Right lobe of liver (tissue), 6 donors: ENCODE measurements at regions not wholly inside any gene's neighbourhood (a gene's known extent, or its start where the extent isn't known, plus 50 kb on each side); places are given as distances from the start of the nearest gene placed in this dataset.
"Not testable (repeated sequence)": the region's sequence is repeated elsewhere in the genome, so short reads cannot be mapped to it uniquely, and the experiment has no call there.

Experiments used
- ATAC-seq, 4 donors: fragments of 200-7000 bp; cut with Tn5 transposase; one replicate each; pipeline ENCODE4 v1.9.1; 2020; ENCODE audit warnings: mild to moderate bottlenecking in 4 of 4, moderate library complexity in 4 of 4
- DNase-seq, 3 donors: peaks; one replicate each; pipeline ENCODE4 v3.0.0-alpha.2; 2020
- H3K27ac ChIP-seq, 3 donors: fragments of 200-600 bp; one replicate each; pipeline ENCODE4 v1.8.0; 2022
- H3K27me3 ChIP-seq, 2 donors: fragments of 200-600 bp; one replicate each; pipeline ENCODE4 v1.8.0; 2022
- H3K36me3 ChIP-seq, 4 donors: fragments of 200-600 bp; sonication (generic) in 1 of 4; one replicate each; pipeline versions ENCODE4 v1.5.1 to v1.8.0; 2017 to 2022; ENCODE audit warnings: control low read depth in 1 of 4
- H3K4me1 ChIP-seq, 4 donors: fragments of 200-600 bp; sonication (generic) in 1 of 4; one replicate each; pipeline versions ENCODE4 v1.5.1 to v1.8.0; 2017 to 2022; ENCODE audit warnings: control low read depth in 1 of 4
- H3K4me3 ChIP-seq, 3 donors: fragments of 200-600 bp; one replicate each; pipeline ENCODE4 v1.8.0; 2022
- H3K9me3 ChIP-seq, 4 donors: fragments of 200-600 bp; sonication (generic) in 1 of 4; one replicate each; pipeline versions ENCODE4 v1.5.1 to v1.8.0; 2017 to 2022; ENCODE audit warnings: control low read depth in 1 of 4
- CTCF ChIP-seq, 4 donors: fragments of 200-600 bp in 3 of 4; fragments of 450-650 bp in 1 of 4; IDR thresholded peaks; one replicate each; pipeline versions ENCODE4 v1.5.1 to v1.8.0; 2016 to 2022; ENCODE audit warnings: antibody characterized with exemption in 4 of 4, mild to moderate bottlenecking in 2 of 4
- POLR2A ChIP-seq: fragments of 450-650 bp; IDR thresholded peaks from one replicate; pipeline ENCODE4 v1.6.1; 2017; ENCODE audit warnings: antibody characterized with exemption, mild to moderate bottlenecking
- WGBS: methylation state at CpG from one replicate; pipeline ENCODE4 v1.1.6; 2018; ENCODE audit warnings: low coverage, low lambda C conversion rate; ENCODE audit not compliant: insufficient coverage; ENCODE audit errors: missing lambda C conversion rate; 5-methylcytosine and 5-hydroxymethylcytosine counted together
- intact Hi-C, 2 donors: fragments of 100-400 bp; cut with DNase I; formaldehyde crosslinking; loops; one replicate each; pipeline versions ENCODE4 v1.11.2 to v1.14.1; 2022
- donor health status: DM: no; HTN: yes; CAD: no.
- donor health status: DM: no; HTN: no; CAD: no.
- donor health status: DM: no; HTN: no; CAD: no.
- donor health status: DM: no; HTN: yes; CAD: no.
- donor health status: DM: no; HTN: yes; CAD: no.

DNA sequence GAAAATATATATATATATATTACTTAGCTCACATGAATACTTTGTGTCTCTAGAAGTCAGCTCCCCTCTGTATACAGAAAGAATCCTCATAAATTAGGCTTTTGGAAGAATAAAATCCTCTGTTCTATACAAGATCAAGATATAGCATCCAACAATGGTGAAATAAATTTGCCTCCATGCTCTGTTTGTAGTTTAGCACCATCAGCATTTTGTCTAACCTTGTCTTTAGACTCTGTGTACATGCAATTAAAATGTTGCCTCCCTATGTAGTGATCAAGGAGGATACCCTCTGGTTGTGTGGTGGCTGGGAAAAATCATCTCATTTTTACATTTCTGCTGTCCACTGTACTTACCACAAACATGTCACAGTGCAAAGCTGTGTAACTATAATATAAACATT lies 189.7 kb downstream of the C7orf25 start:
- intact Hi-C loops, result no loop called here

DNA sequence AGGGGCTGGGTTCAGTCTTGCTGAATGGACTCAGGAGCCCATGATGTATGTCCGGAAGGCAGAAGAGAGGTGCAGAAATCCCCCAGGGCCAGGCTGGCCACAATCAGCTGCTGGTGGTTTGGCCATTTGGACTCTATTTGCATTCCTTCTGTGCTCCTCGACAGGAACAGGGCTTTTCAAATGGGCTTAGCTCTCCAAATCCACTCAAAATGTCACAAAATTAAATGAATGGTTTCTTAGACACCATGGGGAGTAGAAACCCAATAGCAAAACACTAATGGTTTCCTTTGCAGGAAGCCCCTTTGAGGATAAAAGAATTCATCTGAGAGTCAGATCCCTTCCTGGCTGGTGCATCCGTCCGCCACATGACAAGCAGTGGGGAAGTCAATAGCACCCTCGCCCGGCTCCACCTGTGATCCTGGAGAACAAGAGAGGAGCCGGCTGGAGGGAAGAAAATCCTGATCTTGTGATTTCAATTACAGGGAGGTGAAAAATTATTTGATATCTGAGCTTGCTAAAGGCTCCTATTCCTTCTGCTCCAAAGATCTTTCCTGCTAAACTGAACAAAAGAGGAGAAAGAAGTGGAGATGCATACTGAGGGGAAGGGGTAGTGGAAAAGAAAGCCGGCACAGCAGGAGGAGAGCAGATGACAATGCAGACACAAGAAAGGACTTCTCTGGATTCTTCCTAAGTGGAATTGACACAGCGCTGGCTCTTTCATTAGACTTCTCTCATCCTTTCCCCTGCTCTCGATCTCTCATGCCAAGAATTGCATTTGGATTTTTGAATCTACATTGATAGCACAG lies 190.7 kb downstream of the C7orf25 start:
- H3K4me1 ChIP-seq, result no peaks in the 10 kb centered on the region
- no peaks in the 10 kb centered on the region for H3K9me3 ChIP-seq
- DNase-seq (no peak), ATAC-seq (no peak)
- WGBS, result 48% methylated on average over 9 of the region's 10 CpGs
- no peak overlapping the region for H3K4me3 ChIP-seq
- no peak overlapping the region for H3K27ac ChIP-seq
- TF ChIP-seq POLR2A, result no peak
- no peak for TF ChIP-seq CTCF (IDR thresholded peaks at IDR 0.05)
- H3K36me3 ChIP-seq, result no peaks in the 10 kb centered on the region
- no peaks in the 10 kb centered on the region for H3K27me3 ChIP-seq
- intact Hi-C loops, result no loop called here

More for the DNA sequence above, 189.7 kb downstream of the C7orf25 start:
- H3K4me1 ChIP-seq, result no peaks in the 10 kb centered on the region
- H3K27ac ChIP-seq, result no peak overlapping the region
- no peaks in the 10 kb centered on the region for H3K27me3 ChIP-seq
- no peak for TF ChIP-seq POLR2A
- no peak for TF ChIP-seq CTCF (IDR thresholded peaks at IDR 0.05)
- ATAC-seq (no peak), DNase-seq (no peak)
- H3K4me3 ChIP-seq, result no peak overlapping the region
- H3K9me3 ChIP-seq, result no peaks in the 10 kb centered on the region
- H3K36me3 ChIP-seq, result no peaks in the 10 kb centered on the region

DNA sequence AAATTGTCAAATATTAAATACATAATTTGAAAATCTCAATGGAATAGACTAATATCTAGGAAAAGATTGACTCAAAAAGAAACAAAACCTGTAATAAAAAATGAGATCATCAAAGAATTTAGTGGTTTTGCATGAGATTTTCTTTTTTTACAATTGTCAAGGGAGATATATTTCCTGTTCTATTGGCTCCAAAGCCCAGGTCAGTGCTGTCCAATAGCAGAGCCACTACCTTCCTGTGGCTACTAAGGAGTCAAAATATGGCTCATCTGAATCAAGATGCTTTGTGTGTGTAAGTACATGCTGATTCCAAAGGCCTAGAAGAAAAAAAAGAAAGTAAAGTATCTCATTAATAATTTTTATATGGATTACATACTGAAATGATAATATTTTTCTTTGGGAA lies 191.9 kb downstream of the C7orf25 start:
- ATAC-seq, result no peak
- no peak for DNase-seq

DNA sequence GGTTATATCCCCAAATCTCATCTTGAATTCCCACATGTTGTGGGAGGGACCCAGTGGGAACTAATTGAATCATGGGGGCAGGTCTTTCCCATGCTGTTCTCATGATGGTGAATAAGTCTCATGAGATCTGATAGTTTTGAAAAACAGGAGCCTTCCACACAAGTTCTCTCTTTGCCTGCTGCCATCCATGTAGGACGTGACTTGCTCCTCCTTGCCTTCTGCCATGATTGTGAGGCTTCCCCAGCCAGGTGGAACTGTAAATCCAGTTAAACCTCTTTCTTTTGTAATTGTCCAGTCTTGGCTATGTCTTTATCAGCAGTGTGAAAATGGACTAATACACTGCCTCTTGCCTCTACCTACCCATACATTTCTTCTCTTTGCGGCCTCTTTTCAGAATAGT lies 193.4 kb downstream of the C7orf25 start:
- ATAC-seq, intact Hi-C loops, H3K36me3 ChIP-seq, H3K27me3 ChIP-seq, H3K4me3 ChIP-seq, H3K9me3 ChIP-seq, H3K27ac ChIP-seq, H3K4me1 ChIP-seq, DNase-seq: not testable (repeated sequence)
- 51% methylated on average over 2 of the region's 2 CpGs for WGBS

More for the DNA sequence above, 191.9 kb downstream of the C7orf25 start:
- TF ChIP-seq POLR2A, result no peak
- TF ChIP-seq CTCF (IDR thresholded peaks at IDR 0.05), result no peak
- no peaks in the 10 kb centered on the region for H3K27me3 ChIP-seq
- no peak overlapping the region for H3K4me3 ChIP-seq
- no peaks in the 10 kb centered on the region for H3K9me3 ChIP-seq
- H3K4me1 ChIP-seq, result no peaks in the 10 kb centered on the region
- no peak overlapping the region for H3K27ac ChIP-seq
- H3K36me3 ChIP-seq, result no peaks in the 10 kb centered on the region
- intact Hi-C loops, result no loop called here

- DNase-seq, result no peak
- Histone ChIP-seq H3K4me1 (no peaks in the 10 kb centered on the region), H3K27me3 (no peaks in the 10 kb centered on the region), H3K27ac (no peak overlapping the region), H3K4me3 (no peak overlapping the region), H3K36me3 (no peaks in the 10 kb centered on the region), H3K9me3 (no peaks in the 10 kb centered on the region)
- intact Hi-C loops, result no loop called here
- ATAC-seq, result no peak
- TF ChIP-seq POLR2A (no peak), CTCF (IDR thresholded peaks at IDR 0.05) (no peak)
- 60% methylated on average over 1 of the region's 2 CpGs for WGBS
These were observed 197.5 kb downstream of the C7orf25 start for GRCh38 chr7:42714356-42714755.
